ENCODE measurements at regions not wholly inside any gene's neighbourhood (a gene's known extent, or its start where the extent isn't known, plus 50 kb on each side); places are given as distances from the start of the nearest gene placed in this dataset.

DNA sequence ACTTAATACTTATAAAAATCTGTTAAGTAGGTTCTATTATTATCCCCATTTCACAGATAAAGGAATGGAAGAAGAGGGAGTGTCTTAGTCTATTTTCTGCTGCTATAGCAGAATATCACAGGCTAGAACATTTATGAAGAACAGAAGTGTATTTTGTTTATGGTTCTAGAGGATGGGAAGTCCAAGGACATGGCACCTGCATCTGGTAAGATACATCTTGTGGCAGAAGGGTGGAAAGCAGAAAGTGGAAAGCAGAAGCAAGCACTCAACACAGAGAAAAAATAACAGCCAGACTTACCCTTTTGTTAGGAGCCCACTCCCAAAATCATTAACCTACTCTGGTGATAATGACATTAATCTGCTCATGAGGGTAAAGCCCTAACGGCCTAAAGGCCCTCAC is 422.4 kb downstream of the NPIPA8 start:
- TF ChIP-seq TAF1 (IDR thresholded peaks at IDR 0.05; ENCODE audit: borderline replicate concordance, insufficient read depth, low read length) (no peak), POLR2AphosphoS5 (IDR thresholded peaks at IDR 0.05; ENCODE audit: low read depth, low read length) (no peak), FOXP2 (optimal IDR thresholded peaks at IDR 0.05; ENCODE audit: borderline replicate concordance, extremely low read depth, extremely low read length, insufficient read depth) (no peak), SIN3A (IDR thresholded peaks at IDR 0.05; ENCODE audit: borderline replicate concordance, insufficient read depth, low read length) (no peak)
- TF ChIP-seq, protein P1, sequence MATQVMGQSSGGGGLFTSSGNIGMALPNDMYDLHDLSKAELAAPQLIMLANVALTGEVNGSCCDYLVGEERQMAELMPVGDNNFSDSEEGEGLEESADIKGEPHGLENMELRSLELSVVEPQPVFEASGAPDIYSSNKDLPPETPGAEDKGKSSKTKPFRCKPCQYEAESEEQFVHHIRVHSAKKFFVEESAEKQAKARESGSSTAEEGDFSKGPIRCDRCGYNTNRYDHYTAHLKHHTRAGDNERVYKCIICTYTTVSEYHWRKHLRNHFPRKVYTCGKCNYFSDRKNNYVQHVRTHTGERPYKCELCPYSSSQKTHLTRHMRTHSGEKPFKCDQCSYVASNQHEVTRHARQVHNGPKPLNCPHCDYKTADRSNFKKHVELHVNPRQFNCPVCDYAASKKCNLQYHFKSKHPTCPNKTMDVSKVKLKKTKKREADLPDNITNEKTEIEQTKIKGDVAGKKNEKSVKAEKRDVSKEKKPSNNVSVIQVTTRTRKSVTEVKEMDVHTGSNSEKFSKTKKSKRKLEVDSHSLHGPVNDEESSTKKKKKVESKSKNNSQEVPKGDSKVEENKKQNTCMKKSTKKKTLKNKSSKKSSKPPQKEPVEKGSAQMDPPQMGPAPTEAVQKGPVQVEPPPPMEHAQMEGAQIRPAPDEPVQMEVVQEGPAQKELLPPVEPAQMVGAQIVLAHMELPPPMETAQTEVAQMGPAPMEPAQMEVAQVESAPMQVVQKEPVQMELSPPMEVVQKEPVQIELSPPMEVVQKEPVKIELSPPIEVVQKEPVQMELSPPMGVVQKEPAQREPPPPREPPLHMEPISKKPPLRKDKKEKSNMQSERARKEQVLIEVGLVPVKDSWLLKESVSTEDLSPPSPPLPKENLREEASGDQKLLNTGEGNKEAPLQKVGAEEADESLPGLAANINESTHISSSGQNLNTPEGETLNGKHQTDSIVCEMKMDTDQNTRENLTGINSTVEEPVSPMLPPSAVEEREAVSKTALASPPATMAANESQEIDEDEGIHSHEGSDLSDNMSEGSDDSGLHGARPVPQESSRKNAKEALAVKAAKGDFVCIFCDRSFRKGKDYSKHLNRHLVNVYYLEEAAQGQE (IDR thresholded peaks at IDR 0.05; ENCODE audit: insufficient read depth in 1 of 2, low read depth in 2 of 2, low read length in 2 of 2) = no peak

DNA sequence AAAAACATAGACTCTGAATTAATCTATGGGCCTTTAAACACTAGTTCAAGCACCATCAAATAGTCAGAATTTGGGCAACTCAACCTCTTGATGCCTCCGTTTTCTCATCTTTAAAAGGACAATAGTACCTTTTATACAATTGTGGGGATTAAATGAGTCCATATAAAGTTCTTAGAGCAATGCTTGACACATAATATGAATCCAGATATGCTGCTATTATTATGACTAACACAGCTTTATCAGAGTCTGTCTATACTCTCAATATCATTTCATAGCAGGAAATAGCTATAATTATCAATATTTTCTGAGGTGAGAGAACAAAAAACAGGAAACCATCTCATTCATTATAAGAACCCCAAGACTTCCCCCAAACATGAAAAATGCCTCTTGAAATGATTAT is 430.5 kb upstream of the XYLT1 start:
- TF ChIP-seq POLR2AphosphoS5 (IDR thresholded peaks at IDR 0.05; ENCODE audit: low read depth, low read length) (no peak), TAF1 (IDR thresholded peaks at IDR 0.05; ENCODE audit: borderline replicate concordance, insufficient read depth, low read length) (no peak), FOXP2 (optimal IDR thresholded peaks at IDR 0.05; ENCODE audit: borderline replicate concordance, extremely low read depth, extremely low read length, insufficient read depth) (no peak), SIN3A (IDR thresholded peaks at IDR 0.05; ENCODE audit: borderline replicate concordance, insufficient read depth, low read length) (no peak)
- TF ChIP-seq, protein P1 (IDR thresholded peaks at IDR 0.05; ENCODE audit: insufficient read depth in 1 of 2, low read depth in 2 of 2, low read length in 2 of 2) = no peak

DNA sequence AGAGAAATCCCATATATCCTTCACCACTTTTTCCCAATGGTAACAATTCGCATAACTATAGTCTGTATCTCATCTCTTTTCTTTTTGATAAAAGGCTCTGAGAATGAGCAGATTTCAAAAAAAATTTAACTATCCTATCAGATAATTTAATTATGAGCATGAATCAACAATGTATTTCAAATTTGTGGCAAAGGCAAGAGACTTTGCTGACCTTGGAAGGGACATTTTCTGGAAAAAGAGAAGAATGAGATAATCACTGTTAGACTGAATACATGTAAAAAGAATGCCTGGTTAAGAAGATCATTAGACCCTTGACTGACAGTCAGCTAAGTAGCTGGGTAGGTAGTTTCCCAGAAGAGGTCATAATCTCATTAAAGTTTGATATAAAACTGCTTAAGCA is 428.4 kb upstream of the XYLT1 start:
- TF ChIP-seq TAF1 (IDR thresholded peaks at IDR 0.05; ENCODE audit: borderline replicate concordance, insufficient read depth, low read length) = no peak
- TF ChIP-seq SIN3A (IDR thresholded peaks at IDR 0.05; ENCODE audit: borderline replicate concordance, insufficient read depth, low read length) = no peak
- TF ChIP-seq FOXP2 (optimal IDR thresholded peaks at IDR 0.05; ENCODE audit: borderline replicate concordance, extremely low read depth, extremely low read length, insufficient read depth) = no peak

DNA sequence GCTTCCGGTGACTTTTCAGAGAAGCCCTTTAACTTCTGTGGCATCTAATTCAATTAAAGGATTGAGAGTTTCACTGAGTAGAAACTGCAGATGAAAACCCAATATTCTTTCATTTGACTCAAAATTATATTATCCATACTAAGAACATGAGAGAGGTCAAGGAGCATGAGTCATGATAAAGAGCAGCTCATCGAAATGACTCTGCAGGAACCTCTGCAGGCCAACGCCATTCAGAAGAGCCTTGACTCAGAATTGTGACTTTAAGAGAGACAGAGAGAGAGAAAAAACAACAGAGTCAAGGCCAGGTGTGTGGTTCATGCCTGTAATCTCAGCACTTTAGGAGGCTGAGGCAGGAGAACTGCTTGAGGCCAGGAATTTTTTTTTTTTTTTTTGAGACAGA is 417.2 kb upstream of the XYLT1 start:
- TF ChIP-seq, protein P1 (IDR thresholded peaks at IDR 0.05; ENCODE audit: insufficient read depth in 1 of 2, low read depth in 2 of 2, low read length in 2 of 2) = no peak
- TF ChIP-seq SIN3A (IDR thresholded peaks at IDR 0.05; ENCODE audit: borderline replicate concordance, insufficient read depth, low read length) (no peak), POLR2AphosphoS5 (IDR thresholded peaks at IDR 0.05; ENCODE audit: low read depth, low read length) (no peak), TAF1 (IDR thresholded peaks at IDR 0.05; ENCODE audit: borderline replicate concordance, insufficient read depth, low read length) (no peak), FOXP2 (optimal IDR thresholded peaks at IDR 0.05; ENCODE audit: borderline replicate concordance, extremely low read depth, extremely low read length, insufficient read depth) (no peak)

DNA sequence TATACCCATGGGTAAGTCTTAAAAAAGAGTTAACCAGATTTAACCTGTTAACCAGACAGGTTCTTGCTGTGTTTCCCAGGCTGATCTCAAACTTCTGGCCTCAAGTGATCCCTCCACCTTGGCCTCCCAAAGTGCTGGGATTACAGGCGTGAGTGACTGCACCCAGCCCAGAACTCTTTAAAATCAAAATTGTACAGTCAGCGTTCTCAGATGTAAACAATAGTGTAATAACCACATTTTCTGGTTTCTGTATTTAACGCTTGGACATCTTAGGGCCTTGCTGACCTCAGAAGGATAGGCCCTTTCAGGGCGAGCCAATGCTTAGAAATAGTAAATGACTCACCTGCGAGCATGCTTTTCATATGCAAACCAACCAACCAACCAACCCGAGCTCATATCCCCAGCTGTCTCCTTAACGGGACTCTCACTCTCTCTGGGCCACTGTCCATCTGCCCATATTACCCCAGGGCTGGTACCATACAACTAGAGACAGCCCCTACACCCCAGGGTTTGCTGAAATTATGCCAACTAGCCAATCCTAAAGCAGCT is 415.0 kb upstream of the XYLT1 start:
- TF ChIP-seq TAF1 (IDR thresholded peaks at IDR 0.05; ENCODE audit: borderline replicate concordance, insufficient read depth, low read length) (no peak), POLR2AphosphoS5 (IDR thresholded peaks at IDR 0.05; ENCODE audit: low read depth, low read length) (no peak), FOXP2 (optimal IDR thresholded peaks at IDR 0.05; ENCODE audit: borderline replicate concordance, extremely low read depth, extremely low read length, insufficient read depth) (no peak), SIN3A (IDR thresholded peaks at IDR 0.05; ENCODE audit: borderline replicate concordance, insufficient read depth, low read length) (no peak)
- TF ChIP-seq, protein P1 (IDR thresholded peaks at IDR 0.05; ENCODE audit: insufficient read depth in 1 of 2, low read depth in 2 of 2, low read length in 2 of 2) = no peak
